Right hindlimb (tissue), 1 donor: ENCODE measurements at regions not wholly inside any gene's neighbourhood (a gene's known extent, or its start where the extent isn't known, plus 50 kb on each side); places are given as distances from the start of the nearest gene placed in this dataset.
"Not testable (repeated sequence)": the region's sequence is repeated elsewhere in the genome, so short reads cannot be mapped to it uniquely, and the experiment has no call there.

Experiments
- DNase-seq: peaks from one replicate; pipeline ENCODE4 v3.0.0-alpha.2; 2018

DNA sequence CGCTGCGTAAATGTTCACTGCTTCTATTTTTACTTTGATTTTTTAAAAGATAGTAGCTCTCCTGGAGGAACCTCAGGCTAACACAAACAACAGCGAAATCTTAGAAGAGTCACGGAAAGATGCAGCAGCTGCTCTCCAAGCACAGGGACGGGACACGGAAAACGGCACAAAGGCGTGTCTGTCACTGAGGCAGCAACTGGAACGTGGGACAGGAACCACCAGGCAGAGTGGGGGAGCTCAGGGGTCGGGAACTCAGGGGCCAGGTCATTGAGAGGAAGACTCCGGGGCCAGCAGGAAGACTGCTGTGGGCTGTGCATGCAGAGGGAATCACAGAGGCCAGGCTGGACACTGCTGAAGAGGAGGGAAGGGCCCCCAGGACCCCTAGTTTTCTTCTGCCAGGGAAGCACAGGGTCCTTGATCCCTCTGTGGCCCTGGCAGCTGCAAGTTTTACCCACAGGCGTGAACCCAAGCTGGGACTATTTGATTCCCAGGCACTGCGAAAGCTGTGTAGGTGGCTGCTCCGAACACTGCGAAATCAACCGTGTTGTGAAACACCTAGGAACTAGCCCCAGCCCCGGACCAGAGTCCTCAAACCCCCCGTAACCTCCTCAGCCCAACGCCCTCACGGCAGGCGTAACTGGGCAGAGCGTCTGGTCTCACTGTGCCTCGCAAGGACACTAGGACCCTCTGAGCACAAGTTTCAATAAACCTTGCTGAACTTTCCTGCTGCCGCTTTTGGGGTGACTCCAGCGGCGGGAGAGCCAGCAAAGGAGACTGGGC is 263.0 kb downstream of the EIPR1 start:
- no peak for DNase-seq

GRCh38 chr2:3113769-3114168 is 263.8 kb downstream of the EIPR1 start:
- no peak for DNase-seq

GRCh38 chr2:3113122-3113521 is 264.5 kb downstream of the EIPR1 start:
- DNase-seq = no peak

DNA sequence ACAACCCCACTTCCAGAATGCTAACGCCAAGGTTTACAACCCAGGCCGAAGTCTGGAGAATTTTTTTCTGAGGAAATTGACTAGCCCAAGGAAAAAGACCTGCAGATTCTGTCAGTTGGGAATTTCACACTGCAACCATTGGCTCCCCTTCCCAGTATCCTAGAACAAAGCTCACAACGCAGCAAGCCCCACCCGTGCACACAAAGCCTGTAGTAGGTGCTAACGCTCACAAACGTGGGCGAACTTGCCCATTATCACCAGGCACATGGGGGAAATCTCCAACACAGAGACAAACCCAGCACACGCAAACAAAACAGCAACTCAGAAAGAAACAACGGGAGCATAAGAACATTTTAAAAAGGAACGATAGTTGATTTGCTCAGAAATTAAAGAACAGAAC is 265.1 kb downstream of the EIPR1 start:
- DNase-seq = no peak

GRCh38 chr2:3112131-3112530 is 265.5 kb downstream of the EIPR1 start:
- no peak for DNase-seq

GRCh38 chr2:3110994-3111666 is 266.5 kb downstream of the EIPR1 start:
- no peak for DNase-seq

GRCh38 chr2:3110555-3110954 is 267.1 kb downstream of the EIPR1 start:
- DNase-seq = no peak

- DNase-seq = no peak
Observed at GRCh38 chr2:3108710-3109702, 268.6 kb downstream of the EIPR1 start.

DNA sequence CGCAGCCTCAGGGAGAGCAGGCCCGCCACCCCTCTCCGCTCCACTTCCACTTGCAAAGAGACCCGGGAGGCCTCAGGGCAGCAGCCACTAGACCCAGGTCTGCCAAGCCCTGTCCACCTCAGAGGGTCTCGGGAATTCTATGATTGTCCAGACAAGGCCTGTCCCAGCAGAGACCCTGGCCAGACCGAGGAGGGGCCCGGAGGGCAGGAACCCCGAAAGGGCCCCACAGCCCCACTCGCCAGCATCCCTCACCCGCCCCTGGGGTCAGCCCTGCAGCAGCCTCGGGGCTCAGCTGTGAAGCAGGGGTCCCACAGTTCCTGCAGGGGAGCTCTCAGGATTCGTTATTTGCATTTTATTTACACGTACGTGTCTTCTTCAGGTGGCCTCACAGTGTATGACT is 269.5 kb downstream of the EIPR1 start:
- DNase-seq = no peak

GRCh38 chr2:3107567-3107966 is 270.1 kb downstream of the EIPR1 start:
- no peak for DNase-seq

DNA sequence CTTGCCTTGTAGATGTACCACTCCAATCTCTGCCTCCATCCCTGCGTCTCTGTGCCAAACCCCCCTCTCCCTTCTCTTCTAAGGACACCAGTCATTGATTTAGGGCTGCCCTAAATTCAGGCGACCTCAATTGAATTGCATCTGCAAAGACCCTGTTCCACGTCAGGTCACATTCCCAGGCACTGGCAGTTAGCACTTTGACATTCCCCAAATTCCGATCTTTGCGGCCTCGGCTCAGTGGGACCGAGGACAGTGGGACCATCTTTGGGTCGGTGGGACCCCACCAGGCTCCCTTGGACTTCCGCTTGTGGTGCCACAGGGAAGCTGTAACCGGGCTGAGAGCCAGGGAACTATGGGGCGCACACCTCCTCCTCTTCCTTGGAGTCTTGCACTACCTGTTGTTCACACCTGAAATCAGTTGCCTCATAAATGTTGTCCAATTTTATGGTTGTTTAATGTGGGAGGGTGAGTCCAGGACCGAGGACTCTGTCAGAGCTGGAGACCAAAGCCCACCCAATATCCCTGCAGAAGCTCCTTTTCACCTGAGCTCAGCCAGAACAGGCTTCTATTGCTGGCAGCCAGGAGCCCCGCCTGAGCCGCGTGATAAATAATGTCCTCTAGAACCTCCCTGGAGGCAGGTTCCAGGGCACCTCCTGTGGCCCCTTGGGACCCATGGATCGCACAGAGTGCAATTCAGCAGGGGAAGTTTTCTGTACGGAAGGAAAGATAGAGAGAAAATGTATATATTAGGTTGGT is 271.6 kb downstream of the EIPR1 start:
- no peak for DNase-seq

DNA sequence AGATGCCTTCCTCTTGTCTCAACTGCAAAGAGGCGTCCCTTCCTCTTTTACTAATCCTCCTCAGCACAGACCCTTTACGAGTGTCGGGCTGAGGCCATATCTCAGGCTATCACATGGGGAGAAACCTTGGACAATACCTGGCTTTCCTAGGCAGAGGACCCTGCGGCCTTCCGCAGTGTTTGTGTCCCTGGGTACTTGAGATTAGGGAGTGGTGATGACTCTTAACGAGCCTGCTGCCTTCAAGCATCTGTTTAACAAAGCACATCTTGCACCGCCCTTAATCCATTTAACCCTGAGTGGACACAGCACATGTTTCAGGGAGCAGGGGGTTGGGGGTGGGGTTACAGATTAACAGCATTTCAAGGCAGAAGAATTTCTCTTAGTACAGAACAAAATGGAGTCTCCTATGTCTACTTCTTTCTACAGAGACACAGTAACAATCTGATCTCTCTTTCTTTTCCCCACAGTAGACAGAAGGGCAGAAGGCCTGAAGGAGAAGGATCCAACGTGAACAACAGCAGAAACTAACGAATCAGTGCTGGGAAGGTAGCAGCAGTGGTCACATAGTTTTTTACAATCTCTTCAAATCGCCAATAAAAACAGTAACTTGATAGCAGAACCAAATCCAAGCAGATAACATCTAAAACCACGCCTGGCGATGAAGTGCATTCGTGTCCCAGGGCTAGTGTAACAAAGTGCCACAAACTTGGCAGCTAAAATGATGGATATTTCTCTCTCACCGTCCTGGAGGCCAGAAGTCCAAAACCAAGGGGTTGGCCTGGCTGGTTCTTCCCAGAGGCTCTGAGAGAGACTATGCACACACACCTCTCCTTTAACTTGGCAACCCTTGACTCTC is 272.4 kb downstream of the EIPR1 start:
- not testable (repeated sequence) for DNase-seq

DNA sequence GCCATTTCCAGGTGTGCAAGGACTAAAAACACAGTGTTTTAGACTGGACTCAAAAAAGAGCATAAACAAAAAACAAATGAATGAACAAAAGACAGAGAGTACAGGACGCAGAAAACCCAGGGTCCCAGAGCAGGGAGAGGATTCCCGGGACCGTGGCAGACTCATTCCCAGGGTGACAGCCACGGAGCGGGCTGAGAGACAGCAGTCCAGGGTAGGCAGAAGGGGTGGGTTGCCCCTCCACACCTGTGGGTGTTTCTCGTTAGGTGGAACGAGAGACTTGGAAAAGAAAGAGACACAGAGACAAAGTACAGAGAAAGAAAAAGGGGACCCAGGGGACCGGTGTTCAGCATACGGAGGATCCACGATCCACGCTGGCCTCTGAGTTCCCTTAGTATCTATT is 273.4 kb downstream of the EIPR1 start:
- DNase-seq = no peak

DNA sequence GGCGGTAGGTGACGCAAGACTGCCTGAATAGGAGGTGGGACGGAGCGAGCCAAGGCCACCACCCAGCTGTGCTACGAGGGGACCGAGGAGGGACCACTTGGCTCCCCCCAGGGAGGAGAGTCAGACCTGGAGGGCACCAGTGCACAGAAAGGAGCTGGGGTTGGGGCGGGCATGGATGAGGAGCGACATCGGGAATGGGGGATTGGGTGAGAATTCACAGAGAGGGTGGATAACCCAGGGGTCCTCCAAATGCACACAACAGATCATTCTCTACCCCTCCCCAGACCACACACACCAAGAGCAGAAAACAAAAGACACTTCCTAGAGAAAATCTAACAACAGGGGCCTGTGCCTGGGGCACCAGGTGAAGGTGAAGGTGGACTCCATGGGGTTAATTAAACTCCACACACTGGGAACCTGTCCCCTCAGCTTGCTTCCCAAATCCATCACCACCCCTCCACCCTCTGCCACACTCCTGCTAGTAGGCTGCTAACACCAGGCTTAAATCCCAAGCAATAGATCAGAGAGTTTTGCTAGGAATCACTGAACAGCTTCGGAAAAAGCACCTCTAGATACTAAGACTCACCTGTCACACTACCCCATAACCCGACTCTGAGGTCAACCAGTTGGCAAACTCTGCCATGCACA is 274.6 kb downstream of the EIPR1 start:
- no peak for DNase-seq

GRCh38 chr2:3102081-3102921 is 275.3 kb downstream of the EIPR1 start:
- no peak for DNase-seq

DNA sequence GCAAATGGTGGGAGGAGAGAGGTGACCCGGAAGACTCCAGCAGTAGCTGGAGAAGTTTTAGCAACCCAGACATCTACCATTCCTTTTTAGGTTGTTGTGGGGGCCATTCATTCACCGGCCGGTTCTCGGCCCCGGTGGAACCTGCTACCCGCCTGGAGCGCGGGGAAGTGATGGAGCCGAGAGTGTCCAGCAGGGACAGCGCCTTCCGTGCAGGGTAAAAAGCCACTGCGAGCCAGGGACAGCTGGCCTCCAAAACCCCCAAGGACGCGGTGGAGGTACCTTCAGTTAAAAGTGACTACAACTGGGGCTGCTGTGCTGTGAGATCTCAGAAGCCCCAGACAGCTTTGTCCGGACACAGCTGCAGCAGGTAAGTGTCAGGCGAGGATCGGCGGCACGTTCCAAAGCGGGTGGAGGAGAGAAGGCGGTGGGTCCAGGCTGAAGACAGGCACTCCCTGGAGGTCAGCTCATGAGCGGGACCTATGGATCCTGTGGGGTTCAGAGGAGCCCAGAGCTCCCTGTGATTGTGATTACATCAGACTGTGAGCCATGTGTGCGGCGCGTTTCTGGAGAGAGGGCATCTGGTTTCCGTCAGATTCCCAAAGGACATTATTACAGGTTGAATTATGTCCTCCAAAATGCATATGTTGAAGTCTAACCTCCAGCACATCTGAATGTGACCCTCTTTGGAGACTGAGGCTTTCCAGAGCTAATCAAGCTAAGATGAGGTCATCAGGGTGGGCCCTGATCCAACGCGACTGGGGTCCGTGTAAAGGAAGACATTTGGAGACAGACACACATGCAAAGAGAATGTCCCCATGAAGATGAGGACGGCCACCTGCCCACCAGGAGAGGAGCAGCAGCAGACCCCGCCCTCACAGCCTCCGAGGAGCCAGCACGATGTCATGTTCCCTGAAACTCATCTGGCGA is 276.3 kb downstream of the EIPR1 start:
- no peak for DNase-seq

DNA sequence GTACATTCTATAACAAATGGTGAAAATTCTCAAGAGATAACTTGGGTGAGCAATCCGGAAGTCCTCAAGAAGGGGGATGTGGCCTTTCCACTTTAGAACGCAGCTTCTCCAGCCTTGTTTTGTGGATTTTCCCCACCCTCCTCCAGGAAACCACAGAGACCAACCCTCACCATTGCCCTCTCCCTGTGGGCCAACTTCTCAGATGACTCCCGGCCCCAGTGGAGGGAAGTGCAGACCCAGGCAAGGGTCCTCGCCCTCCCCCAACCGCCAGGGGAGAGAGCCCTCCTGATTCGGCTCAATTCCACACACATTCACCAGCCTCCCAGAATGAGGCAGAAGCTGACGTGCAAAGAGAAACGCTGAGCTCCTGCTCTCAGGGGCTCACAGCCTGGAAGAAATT is 277.2 kb downstream of the EIPR1 start:
- DNase-seq = no peak

DNA sequence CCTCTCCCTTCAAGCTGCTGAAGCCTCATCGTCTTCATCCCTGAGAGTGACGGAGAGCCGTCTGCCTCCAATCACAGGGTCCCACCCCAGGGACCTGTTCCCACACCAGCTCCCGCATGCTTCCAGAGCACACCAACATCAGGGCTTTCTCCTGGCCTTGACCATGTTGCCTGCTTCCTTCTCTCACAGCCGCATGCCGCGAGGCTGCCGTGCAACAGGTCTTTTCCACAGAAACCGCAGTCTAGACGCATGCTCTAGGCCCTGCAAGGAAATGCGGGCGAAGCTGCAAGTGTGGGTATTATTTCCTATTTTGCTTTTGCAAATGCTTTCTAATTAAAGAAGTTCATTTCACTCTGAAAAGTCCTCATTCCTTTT is 277.8 kb downstream of the EIPR1 start:
- DNase-seq = no peak
